KG1 (cell line): ENCODE measurements at regions not wholly inside any gene's neighbourhood (a gene's known extent, or its start where the extent isn't known, plus 50 kb on each side); places are given as distances from the start of the nearest gene placed in this dataset.
"Not testable (repeated sequence)": the region's sequence is repeated elsewhere in the genome, so short reads cannot be mapped to it uniquely, and the experiment has no call there.

Experiments
- DNase-seq: peaks from one replicate; lab custom pipeline; 2025; lab: John Stamatoyannopoulos, UW

- DNase-seq: no peak
These were observed 203.4 kb upstream of the NMUR2 start for GRCh38 chr5:152608458-152608857.

- no peak for DNase-seq
These were observed 214.7 kb upstream of the NMUR2 start for GRCh38 chr5:152619756-152620155.

GRCh38 chr5:152622628-152623027 is 217.5 kb upstream of the NMUR2 start:
- no peak for DNase-seq

- DNase-seq: no peak
These were observed 218.9 kb upstream of the NMUR2 start for GRCh38 chr5:152623951-152624350.

- DNase-seq: no peak
These were observed 220.6 kb upstream of the NMUR2 start for GRCh38 chr5:152625696-152626095.

GRCh38 chr5:152631221-152631620 is 226.1 kb upstream of the NMUR2 start:
- DNase-seq: no peak

- DNase-seq: no peak
These were observed 227.3 kb upstream of the NMUR2 start for GRCh38 chr5:152632360-152632759.

GRCh38 chr5:152634586-152634985 is 229.5 kb upstream of the NMUR2 start:
- no peak for DNase-seq

- DNase-seq: no peak
These were observed 234.0 kb upstream of the NMUR2 start for GRCh38 chr5:152638996-152639552.

- DNase-seq: no peak
These were observed 237.1 kb upstream of the NMUR2 start for GRCh38 chr5:152641970-152642805.

- no peak for DNase-seq
These were observed 237.8 kb upstream of the NMUR2 start for GRCh38 chr5:152642880-152643279.

- no peak for DNase-seq
These were observed 239.1 kb upstream of the NMUR2 start for GRCh38 chr5:152644029-152644728.

GRCh38 chr5:152649609-152650008 is 244.5 kb upstream of the NMUR2 start:
- no peak for DNase-seq

GRCh38 chr5:152650413-152650812 is 245.3 kb upstream of the NMUR2 start:
- DNase-seq: no peak

GRCh38 chr5:152659470-152659869 is 254.4 kb upstream of the NMUR2 start:
- DNase-seq: not testable (repeated sequence)

- no peak for DNase-seq
These were observed 268.5 kb upstream of the NMUR2 start for GRCh38 chr5:152673601-152674000.

GRCh38 chr5:152674403-152674802 is 269.3 kb upstream of the NMUR2 start:
- no peak for DNase-seq

GRCh38 chr5:152676196-152676595 is 271.1 kb upstream of the NMUR2 start:
- DNase-seq: no peak

- no peak for DNase-seq
These were observed 278.1 kb upstream of the NMUR2 start for GRCh38 chr5:152683205-152683604.

GRCh38 chr5:152686931-152687330 is 281.9 kb upstream of the NMUR2 start:
- DNase-seq: no peak

- no peak for DNase-seq
These were observed 283.6 kb upstream of the NMUR2 start for GRCh38 chr5:152688561-152689249.

GRCh38 chr5:152689250-152689711 is 284.2 kb upstream of the NMUR2 start:
- DNase-seq: no peak
